ENCODE measurements at regions not wholly inside any gene's neighbourhood (a gene's known extent, or its start where the extent isn't known, plus 50 kb on each side); places are given as distances from the start of the nearest gene placed in this dataset.
"Not testable (repeated sequence)": the region's sequence is repeated elsewhere in the genome, so short reads cannot be mapped to it uniquely, and the experiment has no call there.

- Histone ChIP-seq H3K9me3 (ENCODE audit: low read depth) (no peaks in the 10 kb centered on the region), H2AFZ (no peak overlapping the region), H3K27ac (no peak overlapping the region), H3K4me3 (no peak overlapping the region), H3K79me2 (no peaks in the 10 kb centered on the region), H3K36me3 (replicated peaks; ENCODE audit: insufficient read depth, low read depth) (no peaks in the 10 kb centered on the region), H3K4me1 (ENCODE audit: insufficient read depth) (no peaks in the 10 kb centered on the region), H3K4me2 (no peak overlapping the region), H3K9me2 (replicated peaks; ENCODE audit: insufficient read depth) (no peaks in the 10 kb centered on the region), H3K27me3 (peaks cover 7% of the 10 kb centered on the region), H4K20me1 (ENCODE audit: insufficient read depth, poor library complexity, severe bottlenecking) (no peaks in the 10 kb centered on the region)
- DNase-seq (ENCODE audit: low spot score), result no peak
- 94% methylated on average over 2 of the region's 2 CpGs for WGBS (ENCODE audit: low lambda C conversion rate, missing lambda C conversion rate)
- TF ChIP-seq, protein P1, sequence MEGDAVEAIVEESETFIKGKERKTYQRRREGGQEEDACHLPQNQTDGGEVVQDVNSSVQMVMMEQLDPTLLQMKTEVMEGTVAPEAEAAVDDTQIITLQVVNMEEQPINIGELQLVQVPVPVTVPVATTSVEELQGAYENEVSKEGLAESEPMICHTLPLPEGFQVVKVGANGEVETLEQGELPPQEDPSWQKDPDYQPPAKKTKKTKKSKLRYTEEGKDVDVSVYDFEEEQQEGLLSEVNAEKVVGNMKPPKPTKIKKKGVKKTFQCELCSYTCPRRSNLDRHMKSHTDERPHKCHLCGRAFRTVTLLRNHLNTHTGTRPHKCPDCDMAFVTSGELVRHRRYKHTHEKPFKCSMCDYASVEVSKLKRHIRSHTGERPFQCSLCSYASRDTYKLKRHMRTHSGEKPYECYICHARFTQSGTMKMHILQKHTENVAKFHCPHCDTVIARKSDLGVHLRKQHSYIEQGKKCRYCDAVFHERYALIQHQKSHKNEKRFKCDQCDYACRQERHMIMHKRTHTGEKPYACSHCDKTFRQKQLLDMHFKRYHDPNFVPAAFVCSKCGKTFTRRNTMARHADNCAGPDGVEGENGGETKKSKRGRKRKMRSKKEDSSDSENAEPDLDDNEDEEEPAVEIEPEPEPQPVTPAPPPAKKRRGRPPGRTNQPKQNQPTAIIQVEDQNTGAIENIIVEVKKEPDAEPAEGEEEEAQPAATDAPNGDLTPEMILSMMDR (IDR thresholded peaks at IDR 0.05; ENCODE audit: poor library complexity), result no peak
- TF ChIP-seq EZH2phosphoT487 (IDR thresholded peaks at IDR 0.05; ENCODE audit: low read depth, severe bottlenecking, unreplicated experiment) (no peak), EZH2 (IDR thresholded peaks at IDR 0.05; ENCODE audit: borderline replicate concordance) (no peak)
Observed at GRCh38 chr2:242048479-242048878, 178.9 kb downstream of the RTP5 start.

DNA sequence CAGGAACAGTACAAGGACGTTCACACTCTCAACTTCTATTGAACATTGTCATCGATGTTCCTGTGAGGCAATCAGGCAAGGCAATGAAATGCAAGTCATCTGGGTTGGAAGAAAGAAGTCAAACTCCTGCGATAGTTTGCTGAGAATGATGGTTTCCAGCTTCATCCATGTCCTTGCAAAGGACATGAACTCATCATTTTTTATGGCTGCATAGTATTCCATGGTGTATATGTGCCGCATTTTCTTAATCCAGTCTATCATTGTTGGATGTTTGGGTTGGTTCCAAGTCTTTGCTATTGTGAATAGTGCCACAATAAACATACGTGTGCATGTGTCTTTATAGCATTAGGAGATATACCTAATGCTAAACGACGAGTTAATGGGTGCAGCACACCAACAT, 180.0 kb downstream of the RTP5 start:
- not testable (repeated sequence) for H3K27ac ChIP-seq; H3K79me2 ChIP-seq; H3K4me2 ChIP-seq; H2AFZ ChIP-seq; DNase-seq (ENCODE audit: low spot score); H3K4me1 ChIP-seq (ENCODE audit: insufficient read depth); H3K9me2 ChIP-seq (replicated peaks; ENCODE audit: insufficient read depth); H4K20me1 ChIP-seq (ENCODE audit: insufficient read depth, poor library complexity, severe bottlenecking); H3K27me3 ChIP-seq; H3K4me3 ChIP-seq; H3K9me3 ChIP-seq (ENCODE audit: low read depth); H3K36me3 ChIP-seq (replicated peaks; ENCODE audit: insufficient read depth, low read depth)
- whole genome bisulfite sequencing (ENCODE audit: low lambda C conversion rate, missing lambda C conversion rate), result 95% methylated on average over 7 of the region's 7 CpGs

DNA sequence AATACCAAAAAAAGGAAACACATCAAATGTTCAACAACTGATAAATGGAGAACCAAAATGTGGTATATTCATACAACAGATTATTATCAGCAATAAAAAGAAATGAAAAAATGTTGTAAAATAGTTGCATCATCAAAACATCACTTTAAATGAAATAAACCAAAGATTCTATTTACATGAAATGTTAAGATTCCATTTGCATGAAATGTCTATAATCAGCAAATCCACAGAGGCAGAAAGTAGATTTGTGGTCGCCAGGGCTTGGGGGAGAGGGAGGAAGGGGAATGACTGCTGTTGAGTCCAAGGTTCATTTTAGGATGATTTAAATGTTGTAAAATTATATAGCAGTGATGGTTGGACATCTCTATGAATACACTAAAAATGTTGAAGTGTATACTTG, 181.9 kb downstream of the RTP5 start:
- no peaks in the 10 kb centered on the region for H3K9me2 ChIP-seq (replicated peaks; ENCODE audit: insufficient read depth)
- H3K4me3 ChIP-seq, result no peak overlapping the region
- no peak overlapping the region for H2AFZ ChIP-seq
- H3K27ac ChIP-seq, result no peak overlapping the region
- WGBS (ENCODE audit: low lambda C conversion rate, missing lambda C conversion rate), result 59% methylated on average over 1 of the region's 1 CpG
- H3K27me3 ChIP-seq, result peaks cover under 1% of the 10 kb centered on the region
- no peaks in the 10 kb centered on the region for H4K20me1 ChIP-seq (ENCODE audit: insufficient read depth, poor library complexity, severe bottlenecking)
- TF ChIP-seq EZH2phosphoT487 (IDR thresholded peaks at IDR 0.05; ENCODE audit: low read depth, severe bottlenecking, unreplicated experiment), result no peak
- TF ChIP-seq, protein P1 (IDR thresholded peaks at IDR 0.05; ENCODE audit: poor library complexity), result no peak
- TF ChIP-seq EZH2 (IDR thresholded peaks at IDR 0.05; ENCODE audit: borderline replicate concordance), result no peak
- H3K4me2 ChIP-seq, result no peak overlapping the region
- no peak for DNase-seq (ENCODE audit: low spot score)
- H3K4me1 ChIP-seq (ENCODE audit: insufficient read depth), result no peaks in the 10 kb centered on the region
- H3K79me2 ChIP-seq, result no peaks in the 10 kb centered on the region
- H3K9me3 ChIP-seq (ENCODE audit: low read depth), result no peaks in the 10 kb centered on the region
- no peaks in the 10 kb centered on the region for H3K36me3 ChIP-seq (replicated peaks; ENCODE audit: insufficient read depth, low read depth)

- H3K4me2 ChIP-seq, result no peak overlapping the region
- H3K79me2 ChIP-seq, result no peaks in the 10 kb centered on the region
- H2AFZ ChIP-seq, result no peak overlapping the region
- no peaks in the 10 kb centered on the region for H3K9me2 ChIP-seq (replicated peaks; ENCODE audit: insufficient read depth)
- H3K4me1 ChIP-seq (ENCODE audit: insufficient read depth), result no peaks in the 10 kb centered on the region
- H4K20me1 ChIP-seq (ENCODE audit: insufficient read depth, poor library complexity, severe bottlenecking), result no peaks in the 10 kb centered on the region
- no peaks in the 10 kb centered on the region for H3K9me3 ChIP-seq (ENCODE audit: low read depth)
- H3K36me3 ChIP-seq (replicated peaks; ENCODE audit: insufficient read depth, low read depth), result no peaks in the 10 kb centered on the region
- H3K27me3 ChIP-seq, result peaks cover 4% of the 10 kb centered on the region
- TF ChIP-seq, protein P1 (IDR thresholded peaks at IDR 0.05; ENCODE audit: poor library complexity), result no peak
- no peak for TF ChIP-seq EZH2phosphoT487 (IDR thresholded peaks at IDR 0.05; ENCODE audit: low read depth, severe bottlenecking, unreplicated experiment)
- TF ChIP-seq EZH2 (IDR thresholded peaks at IDR 0.05; ENCODE audit: borderline replicate concordance), result no peak
- no peak overlapping the region for H3K4me3 ChIP-seq
- no peak for DNase-seq (ENCODE audit: low spot score)
- H3K27ac ChIP-seq, result no peak overlapping the region
- WGBS (ENCODE audit: low lambda C conversion rate, missing lambda C conversion rate), result 87% methylated on average over 10 of the region's 10 CpGs
Observed at GRCh38 chr2:242052421-242052820, 182.9 kb downstream of the RTP5 start.
